ENCODE measurements at regions not wholly inside any gene's neighbourhood (a gene's known extent, or its start where the extent isn't known, plus 50 kb on each side); places are given as distances from the start of the nearest gene placed in this dataset.
"Not testable (repeated sequence)": the region's sequence is repeated elsewhere in the genome, so short reads cannot be mapped to it uniquely, and the experiment has no call there.

GRCh38 chr12:127832172-127832571 lies 434.8 kb upstream of the TMEM132C start:
- ATAC-seq: no peak
- Histone ChIP-seq H2AFZ (no peak overlapping the region), H3K9me2 (ENCODE audit: insufficient read depth) (no peaks in the 10 kb centered on the region), H3K4me1 (ENCODE audit: insufficient read depth) (no peaks in the 10 kb centered on the region), H3K27ac (ENCODE audit: low read depth) (no peak overlapping the region), H4K20me1 (replicated peaks; ENCODE audit: insufficient read depth) (no peaks in the 10 kb centered on the region), H3K4me2 (no peak overlapping the region), H3F3A (replicated peaks; ENCODE audit: low read depth) (no peaks in the 10 kb centered on the region), H3K79me2 (replicated peaks; ENCODE audit: insufficient read depth) (no peaks in the 10 kb centered on the region), H3K4me3 (no peak overlapping the region), H3K36me3 (ENCODE audit: insufficient read depth) (no peaks in the 10 kb centered on the region), H3K27me3 (ENCODE audit: insufficient read depth) (no peaks in the 10 kb centered on the region)
- H3K27ac Mint-ChIP-seq: no peak overlapping the region
- H3K27me3 Mint-ChIP-seq (ENCODE audit: insufficient read depth, low read depth, poor library complexity): peaks cover 2% of the 10 kb centered on the region
- no peak overlapping the region for H3K4me3 Mint-ChIP-seq
- DNase-seq (ENCODE audit: low spot score): no peak
- peaks cover 93% of the 10 kb centered on the region for H3K9me3 Mint-ChIP-seq
- TF ChIP-seq ZNF114 (CRISPR knock-in tag; IDR thresholded peaks at IDR 0.05): no peak
- TF ChIP-seq STAT1 (IDR thresholded peaks at IDR 0.05; ENCODE audit: unreplicated experiment): no peak
- TF ChIP-seq CREB1 (CRISPR knock-in tag; IDR thresholded peaks at IDR 0.05; ENCODE audit: low read depth): no peak
- no peak for TF ChIP-seq JUNB (IDR thresholded peaks at IDR 0.05; ENCODE audit: unreplicated experiment)
- TF ChIP-seq, protein P1, sequence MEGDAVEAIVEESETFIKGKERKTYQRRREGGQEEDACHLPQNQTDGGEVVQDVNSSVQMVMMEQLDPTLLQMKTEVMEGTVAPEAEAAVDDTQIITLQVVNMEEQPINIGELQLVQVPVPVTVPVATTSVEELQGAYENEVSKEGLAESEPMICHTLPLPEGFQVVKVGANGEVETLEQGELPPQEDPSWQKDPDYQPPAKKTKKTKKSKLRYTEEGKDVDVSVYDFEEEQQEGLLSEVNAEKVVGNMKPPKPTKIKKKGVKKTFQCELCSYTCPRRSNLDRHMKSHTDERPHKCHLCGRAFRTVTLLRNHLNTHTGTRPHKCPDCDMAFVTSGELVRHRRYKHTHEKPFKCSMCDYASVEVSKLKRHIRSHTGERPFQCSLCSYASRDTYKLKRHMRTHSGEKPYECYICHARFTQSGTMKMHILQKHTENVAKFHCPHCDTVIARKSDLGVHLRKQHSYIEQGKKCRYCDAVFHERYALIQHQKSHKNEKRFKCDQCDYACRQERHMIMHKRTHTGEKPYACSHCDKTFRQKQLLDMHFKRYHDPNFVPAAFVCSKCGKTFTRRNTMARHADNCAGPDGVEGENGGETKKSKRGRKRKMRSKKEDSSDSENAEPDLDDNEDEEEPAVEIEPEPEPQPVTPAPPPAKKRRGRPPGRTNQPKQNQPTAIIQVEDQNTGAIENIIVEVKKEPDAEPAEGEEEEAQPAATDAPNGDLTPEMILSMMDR (conservative IDR thresholded peaks at IDR 0.05; ENCODE audit: low read depth in 2 of 2): no peak
- H3K4me1 Mint-ChIP-seq: no peaks in the 10 kb centered on the region
- peaks cover 32% of the 10 kb centered on the region for H3K36me3 Mint-ChIP-seq (ENCODE audit: low read depth)

- H4K20me1 ChIP-seq (replicated peaks; ENCODE audit: insufficient read depth); H3K4me3 Mint-ChIP-seq; DNase-seq (ENCODE audit: low spot score): not testable (repeated sequence)
Observed at GRCh38 chr12:127836802-127837201, 430.2 kb upstream of the TMEM132C start.

GRCh38 chr12:127857661-127858060 lies 409.3 kb upstream of the TMEM132C start:
- ATAC-seq: no peak
- no peaks in the 10 kb centered on the region for H3F3A ChIP-seq (replicated peaks; ENCODE audit: low read depth)
- H3K9me3 Mint-ChIP-seq: peaks cover 97% of the 10 kb centered on the region
- TF ChIP-seq REST (IDR thresholded peaks at IDR 0.05; ENCODE audit: unreplicated experiment): no peak
- TF ChIP-seq, protein P1 (conservative IDR thresholded peaks at IDR 0.05; ENCODE audit: low read depth in 2 of 2): no peak
- H3K4me3 Mint-ChIP-seq: no peak overlapping the region
- H3K9me2 ChIP-seq (ENCODE audit: insufficient read depth): no peaks in the 10 kb centered on the region
- H3K27ac Mint-ChIP-seq: no peak overlapping the region
- H3K36me3 Mint-ChIP-seq (ENCODE audit: low read depth): peaks cover 47% of the 10 kb centered on the region
- no peak for DNase-seq (ENCODE audit: low spot score)
- H3K79me2 ChIP-seq (replicated peaks; ENCODE audit: insufficient read depth): no peaks in the 10 kb centered on the region
- no peaks in the 10 kb centered on the region for H3K4me1 ChIP-seq (ENCODE audit: insufficient read depth)
- H4K20me1 ChIP-seq (replicated peaks; ENCODE audit: insufficient read depth): no peaks in the 10 kb centered on the region
- no peak overlapping the region for H3K27ac ChIP-seq (ENCODE audit: low read depth)
- H3K27me3 ChIP-seq (ENCODE audit: insufficient read depth): no peaks in the 10 kb centered on the region
- no peak overlapping the region for H3K4me3 ChIP-seq
- H3K4me1 Mint-ChIP-seq: no peaks in the 10 kb centered on the region
- no peak overlapping the region for H2AFZ ChIP-seq
- no peaks in the 10 kb centered on the region; the same call in 1 of the 2 replicates for H3K36me3 ChIP-seq (ENCODE audit: insufficient read depth)
- no peak overlapping the region for H3K4me2 ChIP-seq
- peaks cover 5% of the 10 kb centered on the region for H3K27me3 Mint-ChIP-seq (ENCODE audit: insufficient read depth, low read depth, poor library complexity)

More at GRCh38 chr12:127836802-127837201, 430.2 kb upstream of the TMEM132C start:
- H3K9me2 ChIP-seq (ENCODE audit: insufficient read depth); H3K4me1 Mint-ChIP-seq; ATAC-seq; H3K4me1 ChIP-seq (ENCODE audit: insufficient read depth); H2AFZ ChIP-seq; H3K4me3 ChIP-seq; H3K27me3 ChIP-seq (ENCODE audit: insufficient read depth); H3K27ac Mint-ChIP-seq; H3K27ac ChIP-seq (ENCODE audit: low read depth); H3F3A ChIP-seq (replicated peaks; ENCODE audit: low read depth); H3K79me2 ChIP-seq (replicated peaks; ENCODE audit: insufficient read depth); H3K27me3 Mint-ChIP-seq (ENCODE audit: insufficient read depth, low read depth, poor library complexity); H3K36me3 ChIP-seq (ENCODE audit: insufficient read depth); H3K4me2 ChIP-seq: not testable (repeated sequence)
- peaks cover 34% of the 10 kb centered on the region for H3K36me3 Mint-ChIP-seq (ENCODE audit: low read depth)
- peaks cover 91% of the 10 kb centered on the region for H3K9me3 Mint-ChIP-seq
